ENCODE measurements at regions not wholly inside any gene's neighbourhood (a gene's known extent, or its start where the extent isn't known, plus 50 kb on each side); places are given as distances from the start of the nearest gene placed in this dataset.

- no peak for DNase-seq (ENCODE audit: low read depth)
- TF ChIP-seq, protein P1, sequence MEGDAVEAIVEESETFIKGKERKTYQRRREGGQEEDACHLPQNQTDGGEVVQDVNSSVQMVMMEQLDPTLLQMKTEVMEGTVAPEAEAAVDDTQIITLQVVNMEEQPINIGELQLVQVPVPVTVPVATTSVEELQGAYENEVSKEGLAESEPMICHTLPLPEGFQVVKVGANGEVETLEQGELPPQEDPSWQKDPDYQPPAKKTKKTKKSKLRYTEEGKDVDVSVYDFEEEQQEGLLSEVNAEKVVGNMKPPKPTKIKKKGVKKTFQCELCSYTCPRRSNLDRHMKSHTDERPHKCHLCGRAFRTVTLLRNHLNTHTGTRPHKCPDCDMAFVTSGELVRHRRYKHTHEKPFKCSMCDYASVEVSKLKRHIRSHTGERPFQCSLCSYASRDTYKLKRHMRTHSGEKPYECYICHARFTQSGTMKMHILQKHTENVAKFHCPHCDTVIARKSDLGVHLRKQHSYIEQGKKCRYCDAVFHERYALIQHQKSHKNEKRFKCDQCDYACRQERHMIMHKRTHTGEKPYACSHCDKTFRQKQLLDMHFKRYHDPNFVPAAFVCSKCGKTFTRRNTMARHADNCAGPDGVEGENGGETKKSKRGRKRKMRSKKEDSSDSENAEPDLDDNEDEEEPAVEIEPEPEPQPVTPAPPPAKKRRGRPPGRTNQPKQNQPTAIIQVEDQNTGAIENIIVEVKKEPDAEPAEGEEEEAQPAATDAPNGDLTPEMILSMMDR (conservative IDR thresholded peaks at IDR 0.05; ENCODE audit: low read depth, low read length): no peak
- no peak overlapping the region for H3K4me3 ChIP-seq (ENCODE audit: low read depth, low read length)
These were observed 428.9 kb upstream of the ADGRL2 start for GRCh38 chr1:81371864-81372263.

DNA sequence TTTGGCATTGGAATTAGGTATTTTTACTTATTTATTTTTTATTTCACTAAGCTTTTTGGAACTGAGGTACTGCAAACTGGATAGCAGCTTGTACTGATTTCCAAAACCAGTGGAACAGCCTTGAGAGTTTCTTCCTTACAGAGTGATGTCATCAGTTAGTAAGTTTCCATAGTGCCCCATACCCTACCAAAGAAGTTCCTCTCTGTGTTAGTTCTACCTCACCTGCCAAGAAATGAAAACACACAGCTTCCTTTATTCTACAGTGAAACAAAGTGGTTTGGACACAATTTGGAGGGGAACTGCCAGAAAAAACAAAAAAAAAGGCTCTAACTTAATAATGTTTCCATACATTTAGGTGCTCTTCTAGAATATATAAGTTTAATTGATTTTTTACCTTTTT is 430.9 kb upstream of the ADGRL2 start:
- TF ChIP-seq, protein P1 (conservative IDR thresholded peaks at IDR 0.05; ENCODE audit: low read depth, low read length): no peak
- H3K4me3 ChIP-seq (ENCODE audit: low read depth, low read length): no peak overlapping the region
- DNase-seq (ENCODE audit: low read depth): no peak

GRCh38 chr1:81366173-81366572 is 434.6 kb upstream of the ADGRL2 start:
- H3K4me3 ChIP-seq (ENCODE audit: low read depth, low read length): no peak overlapping the region
- TF ChIP-seq, protein P1 (conservative IDR thresholded peaks at IDR 0.05; ENCODE audit: low read depth, low read length): no peak
- no peak for DNase-seq (ENCODE audit: low read depth)

- no peak overlapping the region for H3K4me3 ChIP-seq (ENCODE audit: low read depth, low read length)
- DNase-seq (ENCODE audit: low read depth): no peak
- TF ChIP-seq, protein P1 (conservative IDR thresholded peaks at IDR 0.05; ENCODE audit: low read depth, low read length): no peak
These were observed 436.6 kb upstream of the ADGRL2 start for GRCh38 chr1:81364088-81364487.

- TF ChIP-seq, protein P1 (conservative IDR thresholded peaks at IDR 0.05; ENCODE audit: low read depth, low read length): no peak
- no peak for DNase-seq (ENCODE audit: low read depth)
- no peak overlapping the region for H3K4me3 ChIP-seq (ENCODE audit: low read depth, low read length)
These were observed 442.6 kb upstream of the ADGRL2 start for GRCh38 chr1:81358151-81358550.

GRCh38 chr1:81351864-81352263 is 448.9 kb upstream of the ADGRL2 start:
- DNase-seq (ENCODE audit: low read depth): no peak
- TF ChIP-seq, protein P1 (conservative IDR thresholded peaks at IDR 0.05; ENCODE audit: low read depth, low read length): no peak
- no peak overlapping the region for H3K4me3 ChIP-seq (ENCODE audit: low read depth, low read length)

DNA sequence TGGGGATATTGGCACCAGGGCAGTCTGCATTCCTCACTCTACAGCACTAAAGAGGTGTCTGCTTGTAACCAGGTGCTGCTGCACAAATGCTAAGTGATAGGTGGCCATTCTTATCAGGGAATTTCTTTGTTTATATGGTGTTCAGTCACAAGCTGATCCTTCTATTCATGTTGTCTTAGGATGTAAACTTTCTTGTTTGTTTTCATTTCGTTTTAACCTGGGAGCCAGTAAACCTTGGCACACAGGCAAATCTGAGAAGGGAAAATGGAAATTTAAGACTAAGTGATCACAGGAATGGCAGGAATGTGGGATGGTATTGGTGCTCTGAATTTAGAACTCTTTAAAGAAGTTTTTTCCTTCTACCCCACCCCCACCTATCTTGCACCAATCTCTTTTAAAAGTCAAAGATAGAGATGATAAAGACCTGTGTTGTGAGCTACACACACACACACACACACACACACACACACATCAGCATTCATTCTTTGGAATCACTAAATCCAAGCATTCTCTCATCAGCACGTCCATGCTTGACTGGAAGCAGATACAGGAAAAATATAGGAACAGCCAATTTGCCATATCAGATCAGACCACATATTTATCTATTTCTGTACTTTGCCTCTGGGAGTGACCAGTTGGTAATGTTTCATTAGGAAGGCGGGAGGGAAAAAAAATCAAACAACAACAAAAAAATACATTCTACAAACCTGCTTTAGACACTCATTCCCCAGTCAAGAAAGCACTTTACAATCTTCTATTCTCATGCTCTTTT is 451.4 kb upstream of the ADGRL2 start:
- no peak for DNase-seq (ENCODE audit: low read depth)
- TF ChIP-seq, protein P1 (conservative IDR thresholded peaks at IDR 0.05; ENCODE audit: low read depth, low read length): no peak
- H3K4me3 ChIP-seq (ENCODE audit: low read depth, low read length): no peak overlapping the region

Measured in epithelial cell of proximal tubule (primary cell).